Progenitor cell of endocrine pancreas (in vitro differentiated cells): ENCODE measurements at regions not wholly inside any gene's neighbourhood (a gene's known extent, or its start where the extent isn't known, plus 50 kb on each side); places are given as distances from the start of the nearest gene placed in this dataset.

Experiments used
- DNase-seq: peaks from one replicate; pipeline ENCODE4 v3.0.0; 2021; ENCODE audit warnings: low spot score; ENCODE audit not compliant: unreplicated experiment
- H3K27ac Mint-ChIP-seq: 2 replicates; pipeline ENCODE4 v1.8.0; 2021; ENCODE audit warnings: mild to moderate bottlenecking, moderate library complexity, mixed read lengths
- H3K27me3 Mint-ChIP-seq: 2 replicates; pipeline ENCODE4 v1.8.0; 2021; ENCODE audit warnings: mixed read lengths
- H3K36me3 Mint-ChIP-seq: 2 replicates; pipeline ENCODE4 v1.8.0; 2022; ENCODE audit warnings: mixed read lengths; ENCODE audit not compliant: insufficient read depth
- H3K4me1 Mint-ChIP-seq: 2 replicates; pipeline ENCODE4 v1.8.0; 2021; ENCODE audit warnings: low read depth, mixed read lengths
- H3K4me3 Mint-ChIP-seq: 2 replicates; pipeline ENCODE4 v1.8.0; 2021; ENCODE audit warnings: low read depth, mild to moderate bottlenecking, moderate library complexity, mixed read lengths
- H3K9me3 Mint-ChIP-seq: 2 replicates; pipeline ENCODE4 v1.8.0; 2021; ENCODE audit warnings: low read depth, mixed read lengths
- TF ChIP-seq, protein P1 (sequence below): fragments of 200-600 bp; sonication (generic); IDR thresholded peaks from one replicate; pipeline ENCODE4 v1.5.0; 2021; ENCODE audit warnings: antibody characterized with exemption, mild to moderate bottlenecking; ENCODE audit not compliant: unreplicated experiment

DNA sequence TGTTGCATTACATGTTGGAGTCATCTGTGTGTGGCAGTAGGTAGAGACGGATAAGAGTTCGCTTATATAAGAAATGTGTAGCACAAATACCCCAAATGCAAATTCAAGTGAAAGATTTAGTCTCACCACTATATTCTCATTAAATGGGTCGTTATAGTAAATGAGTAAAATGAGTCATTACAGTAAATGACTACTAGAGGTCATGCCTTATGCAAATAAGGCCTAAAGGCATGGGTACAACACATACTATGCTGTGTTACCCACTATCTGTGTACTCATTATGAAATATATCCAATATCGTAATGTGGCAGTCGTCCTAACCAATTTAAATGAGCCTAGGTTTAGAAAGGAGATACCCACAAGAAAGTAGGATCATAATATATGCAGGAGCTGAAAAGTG, 1603.1 kb downstream of the C4orf33 start:
- Mint-ChIP-seq H3K4me1 (no peaks in the 10 kb centered on the region), H3K27ac (no peak overlapping the region), H3K36me3 (no peaks in the 10 kb centered on the region), H3K27me3 (no peaks in the 10 kb centered on the region), H3K4me3 (no peak overlapping the region), H3K9me3 (no peaks in the 10 kb centered on the region)
- no peak for DNase-seq
- TF ChIP-seq, protein P1, sequence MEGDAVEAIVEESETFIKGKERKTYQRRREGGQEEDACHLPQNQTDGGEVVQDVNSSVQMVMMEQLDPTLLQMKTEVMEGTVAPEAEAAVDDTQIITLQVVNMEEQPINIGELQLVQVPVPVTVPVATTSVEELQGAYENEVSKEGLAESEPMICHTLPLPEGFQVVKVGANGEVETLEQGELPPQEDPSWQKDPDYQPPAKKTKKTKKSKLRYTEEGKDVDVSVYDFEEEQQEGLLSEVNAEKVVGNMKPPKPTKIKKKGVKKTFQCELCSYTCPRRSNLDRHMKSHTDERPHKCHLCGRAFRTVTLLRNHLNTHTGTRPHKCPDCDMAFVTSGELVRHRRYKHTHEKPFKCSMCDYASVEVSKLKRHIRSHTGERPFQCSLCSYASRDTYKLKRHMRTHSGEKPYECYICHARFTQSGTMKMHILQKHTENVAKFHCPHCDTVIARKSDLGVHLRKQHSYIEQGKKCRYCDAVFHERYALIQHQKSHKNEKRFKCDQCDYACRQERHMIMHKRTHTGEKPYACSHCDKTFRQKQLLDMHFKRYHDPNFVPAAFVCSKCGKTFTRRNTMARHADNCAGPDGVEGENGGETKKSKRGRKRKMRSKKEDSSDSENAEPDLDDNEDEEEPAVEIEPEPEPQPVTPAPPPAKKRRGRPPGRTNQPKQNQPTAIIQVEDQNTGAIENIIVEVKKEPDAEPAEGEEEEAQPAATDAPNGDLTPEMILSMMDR: no peak

DNA sequence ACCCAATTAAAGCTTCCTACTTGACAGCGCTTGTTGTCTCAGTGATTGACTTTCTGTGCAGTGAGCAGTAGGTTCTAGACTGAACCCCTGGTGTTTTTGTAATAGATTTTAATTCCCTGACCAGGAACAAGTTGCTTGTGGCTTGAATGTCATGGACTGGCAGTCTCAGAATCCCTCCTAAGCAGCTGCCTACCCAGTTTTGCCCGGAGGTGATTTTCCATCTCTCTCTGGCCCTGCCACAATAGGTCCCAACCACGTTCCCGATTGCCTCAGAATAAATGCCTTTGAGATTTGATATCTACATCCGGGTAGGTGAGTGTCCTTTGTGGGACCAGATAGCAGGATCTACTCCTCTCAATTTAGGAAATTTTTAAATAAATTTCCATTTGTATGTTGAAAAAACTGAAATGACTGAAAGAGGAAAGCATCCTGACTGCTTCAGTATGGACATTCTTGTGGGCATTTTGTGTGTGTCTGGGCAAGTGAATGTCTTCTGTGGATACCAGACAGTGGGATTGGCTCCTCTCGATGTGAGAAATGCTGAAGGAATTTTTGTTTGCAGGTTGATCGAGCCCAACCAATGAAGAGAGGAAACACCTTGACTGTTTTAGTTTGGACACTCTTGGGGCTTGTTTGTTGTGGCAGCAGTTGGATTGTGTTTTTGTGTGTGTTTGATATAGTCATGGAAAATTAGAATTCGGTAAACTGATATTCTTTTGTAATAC, 1607.4 kb downstream of the C4orf33 start:
- DNase-seq: no peak
- H3K9me3 Mint-ChIP-seq: peaks cover 4% of the 10 kb centered on the region
- H3K27me3 Mint-ChIP-seq: no peaks in the 10 kb centered on the region
- H3K4me1 Mint-ChIP-seq: no peaks in the 10 kb centered on the region
- H3K27ac Mint-ChIP-seq: no peak overlapping the region
- H3K36me3 Mint-ChIP-seq: no peaks in the 10 kb centered on the region
- no peak overlapping the region for H3K4me3 Mint-ChIP-seq
- TF ChIP-seq, protein P1: no peak

DNA sequence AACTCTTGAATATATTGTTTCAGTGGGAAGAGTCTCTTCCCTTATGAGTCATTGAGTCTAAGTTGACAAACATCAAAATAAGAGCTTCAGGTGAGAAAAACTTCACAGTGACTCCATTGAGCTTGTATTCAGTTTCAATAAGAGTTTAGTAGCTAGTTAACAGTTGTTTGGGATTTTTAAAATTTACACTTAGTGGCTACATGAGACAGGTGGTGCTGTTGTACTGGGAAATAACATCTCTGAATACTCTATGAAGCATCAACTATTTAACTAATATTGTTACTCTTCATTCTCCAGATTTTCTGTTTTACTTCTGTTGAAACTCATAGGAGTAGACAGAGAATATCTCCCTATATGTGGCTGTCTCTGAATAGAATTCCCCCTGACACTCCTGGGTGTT, 1609.1 kb downstream of the C4orf33 start:
- Mint-ChIP-seq H3K4me1 (no peaks in the 10 kb centered on the region), H3K27ac (no peak overlapping the region), H3K36me3 (no peaks in the 10 kb centered on the region), H3K4me3 (no peak overlapping the region), H3K27me3 (no peaks in the 10 kb centered on the region), H3K9me3 (peaks cover 4% of the 10 kb centered on the region)
- TF ChIP-seq, protein P1: no peak
- no peak for DNase-seq

DNA sequence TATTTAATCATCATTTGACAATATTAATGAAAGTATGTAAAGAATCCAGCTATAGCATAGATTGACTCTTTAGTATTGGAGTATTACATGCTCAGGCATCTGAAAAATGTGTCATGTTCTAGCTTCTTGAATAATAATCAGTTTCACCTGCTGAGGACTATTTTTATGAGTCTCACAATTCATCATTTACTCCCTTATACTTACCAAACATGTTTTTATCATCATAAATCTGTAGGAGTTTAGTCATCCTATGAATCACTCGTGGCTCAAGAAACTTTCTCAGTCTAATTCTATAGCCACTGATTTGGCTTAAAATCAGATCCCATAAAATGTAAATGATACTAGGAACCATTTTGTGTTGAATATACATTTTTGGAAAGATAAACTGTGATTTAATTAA, 1616.1 kb downstream of the C4orf33 start:
- DNase-seq: no peak
- Mint-ChIP-seq H3K4me3 (no peak overlapping the region), H3K27me3 (no peaks in the 10 kb centered on the region), H3K9me3 (peaks cover 4% of the 10 kb centered on the region), H3K27ac (no peak overlapping the region), H3K4me1 (no peaks in the 10 kb centered on the region), H3K36me3 (no peaks in the 10 kb centered on the region)
- TF ChIP-seq, protein P1: no peak

DNA sequence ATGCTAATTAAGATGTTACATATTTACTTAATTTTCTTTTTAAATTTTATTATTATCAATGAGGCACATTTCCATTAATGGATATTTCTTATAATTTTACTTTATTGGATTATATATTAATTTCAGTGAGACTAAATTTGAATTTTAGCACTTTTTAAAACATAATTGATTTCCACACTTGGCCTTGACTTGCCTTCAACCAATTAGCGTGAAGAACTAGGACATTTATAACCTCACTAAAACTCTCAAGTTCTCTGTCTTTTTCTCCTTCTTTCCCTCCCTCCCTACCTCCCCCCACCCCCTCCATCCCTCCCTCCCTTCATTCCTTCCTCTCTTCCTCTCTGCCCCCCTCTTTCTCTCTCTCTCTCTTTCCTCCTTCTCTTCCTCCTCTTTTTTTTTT, 1618.1 kb downstream of the C4orf33 start:
- H3K4me3 Mint-ChIP-seq: no peak overlapping the region
- DNase-seq: no peak
- no peaks in the 10 kb centered on the region for H3K4me1 Mint-ChIP-seq
- no peak overlapping the region for H3K27ac Mint-ChIP-seq
- H3K27me3 Mint-ChIP-seq: no peaks in the 10 kb centered on the region
- no peaks in the 10 kb centered on the region for H3K36me3 Mint-ChIP-seq
- H3K9me3 Mint-ChIP-seq: peaks cover 4% of the 10 kb centered on the region
- TF ChIP-seq, protein P1: no peak
